SK-N-SH treated with all-trans-retinoic acid at 6 μM for 48 hours (cell line): ENCODE measurements at regions not wholly inside any gene's neighbourhood (a gene's known extent, or its start where the extent isn't known, plus 50 kb on each side); places are given as distances from the start of the nearest gene placed in this dataset.

Experiments used
- ESRRG ChIP-seq: fragments of 250-450 bp; sonication (Bioruptor Pico); IDR thresholded peaks from 2 replicates; pipeline ENCODE4 v1.6.1; 2021; ENCODE audit warnings: mild to moderate bottlenecking
- ISL1 ChIP-seq: fragments of 250-450 bp; sonication (Bioruptor Pico); IDR thresholded peaks from 2 replicates; pipeline ENCODE4 v2.1.2; 2022; ENCODE audit warnings: mild to moderate bottlenecking, moderate library complexity
- OSR1 ChIP-seq: fragments of 250-450 bp; sonication (Bioruptor Pico); IDR thresholded peaks from 2 replicates; pipeline ENCODE4 v1.8.0; 2022; ENCODE audit warnings: moderate library complexity, mild to moderate bottlenecking, inconsistent platforms
- PPARA ChIP-seq: fragments of 250-450 bp; sonication (Bioruptor Pico); IDR thresholded peaks from 2 replicates; pipeline ENCODE4 v1.5.0; 2020; ENCODE audit warnings: mild to moderate bottlenecking, borderline replicate concordance
- SNAI2 ChIP-seq: fragments of 250-450 bp; sonication (Bioruptor Pico); IDR thresholded peaks from 2 replicates; pipeline ENCODE4 v1.5.0; 2020; ENCODE audit warnings: mild to moderate bottlenecking, moderate library complexity
- TF ChIP-seq, protein P1 (sequence below): fragments of 250-450 bp; sonication (Bioruptor Pico); IDR thresholded peaks from 2 replicates; pipeline ENCODE4 v1.5.1; 2020; ENCODE audit warnings: low read depth, mild to moderate bottlenecking, moderate library complexity
- TF ChIP-seq, protein P2 (sequence below): fragments of 250-450 bp; sonication (Bioruptor Pico); IDR thresholded peaks from 2 replicates; pipeline ENCODE4 v1.5.1; 2021; ENCODE audit warnings: mild to moderate bottlenecking, moderate library complexity

- TF ChIP-seq, protein P1, sequence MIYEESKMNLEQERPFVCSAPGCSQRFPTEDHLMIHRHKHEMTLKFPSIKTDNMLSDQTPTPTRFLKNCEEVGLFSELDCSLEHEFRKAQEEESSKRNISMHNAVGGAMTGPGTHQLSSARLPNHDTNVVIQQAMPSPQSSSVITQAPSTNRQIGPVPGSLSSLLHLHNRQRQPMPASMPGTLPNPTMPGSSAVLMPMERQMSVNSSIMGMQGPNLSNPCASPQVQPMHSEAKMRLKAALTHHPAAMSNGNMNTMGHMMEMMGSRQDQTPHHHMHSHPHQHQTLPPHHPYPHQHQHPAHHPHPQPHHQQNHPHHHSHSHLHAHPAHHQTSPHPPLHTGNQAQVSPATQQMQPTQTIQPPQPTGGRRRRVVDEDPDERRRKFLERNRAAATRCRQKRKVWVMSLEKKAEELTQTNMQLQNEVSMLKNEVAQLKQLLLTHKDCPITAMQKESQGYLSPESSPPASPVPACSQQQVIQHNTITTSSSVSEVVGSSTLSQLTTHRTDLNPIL (CRISPR knock-in tag), result no peak
- TF ChIP-seq ESRRG (CRISPR knock-in tag) (no peak), SNAI2 (CRISPR knock-in tag) (no peak), ISL1 (no peak), PPARA (no peak), OSR1 (CRISPR knock-in tag) (no peak)
- TF ChIP-seq, protein P2, sequence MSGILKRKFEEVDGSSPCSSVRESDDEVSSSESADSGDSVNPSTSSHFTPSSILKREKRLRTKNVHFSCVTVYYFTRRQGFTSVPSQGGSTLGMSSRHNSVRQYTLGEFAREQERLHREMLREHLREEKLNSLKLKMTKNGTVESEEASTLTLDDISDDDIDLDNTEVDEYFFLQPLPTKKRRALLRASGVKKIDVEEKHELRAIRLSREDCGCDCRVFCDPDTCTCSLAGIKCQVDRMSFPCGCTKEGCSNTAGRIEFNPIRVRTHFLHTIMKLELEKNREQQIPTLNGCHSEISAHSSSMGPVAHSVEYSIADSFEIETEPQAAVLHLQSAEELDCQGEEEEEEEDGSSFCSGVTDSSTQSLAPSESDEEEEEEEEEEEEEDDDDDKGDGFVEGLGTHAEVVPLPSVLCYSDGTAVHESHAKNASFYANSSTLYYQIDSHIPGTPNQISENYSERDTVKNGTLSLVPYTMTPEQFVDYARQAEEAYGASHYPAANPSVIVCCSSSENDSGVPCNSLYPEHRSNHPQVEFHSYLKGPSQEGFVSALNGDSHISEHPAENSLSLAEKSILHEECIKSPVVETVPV (CRISPR knock-in tag), result no peak
Observed at GRCh38 chr7:81007051-81007450, 88.2 kb upstream of the SEMA3C start.
